Lung (tissue), 11 donors: ENCODE measurements at regions not wholly inside any gene's neighbourhood (a gene's known extent, or its start where the extent isn't known, plus 50 kb on each side); places are given as distances from the start of the nearest gene placed in this dataset.

ENCODE experiments used
- ATAC-seq: fragments of 200-7000 bp; cut with Tn5 transposase; one replicate; pipeline ENCODE4 v1.9.1; 2020; ENCODE audit warnings: moderate number of reproducible peaks; ENCODE audit not compliant: insufficient read depth, low FRiP score
- DNase-seq, 3 donors: peaks; one replicate each; pipeline ENCODE4 v3.0.0-alpha.2; 2013 to 2017
- H3K27ac ChIP-seq, 2 donors: one replicate each; pipeline ENCODE4 v1.5.1; 2013; ENCODE audit warnings: mild to moderate bottlenecking in 2 of 2, moderate library complexity in 2 of 2, control low read depth in 1 of 2, inconsistent platforms in 1 of 2, low read depth in 1 of 2, low read length in 1 of 2
- H3K27me3 ChIP-seq, 3 donors: one replicate each; pipeline ENCODE4 v1.5.1; 2013; ENCODE audit warnings: low read length in 2 of 3; ENCODE audit not compliant: control insufficient read depth in 3 of 3, insufficient read depth in 3 of 3
- H3K36me3 ChIP-seq, 4 donors: one replicate each; pipeline ENCODE4 v1.5.1; 2013; ENCODE audit warnings: low read length in 4 of 4, mild to moderate bottlenecking in 1 of 4, moderate library complexity in 1 of 4; ENCODE audit not compliant: control insufficient read depth in 4 of 4, insufficient read depth in 4 of 4
- H3K4me1 ChIP-seq, 5 donors: one replicate each; pipeline ENCODE4 v1.5.1; 2013; ENCODE audit warnings: low read length in 5 of 5, mild to moderate bottlenecking in 2 of 5, moderate library complexity in 1 of 5; ENCODE audit not compliant: control insufficient read depth in 5 of 5, insufficient read depth in 5 of 5
- H3K4me3 ChIP-seq: one replicate; pipeline ENCODE4 v1.5.1; 2013; ENCODE audit warnings: mild to moderate bottlenecking, control low read depth, moderate library complexity
- H3K9ac ChIP-seq, 2 donors: one replicate each; pipeline ENCODE4 v1.5.1; 2013; ENCODE audit warnings: low read length in 2 of 2, control low read depth in 1 of 2; ENCODE audit not compliant: insufficient read depth in 1 of 2
- H3K9me3 ChIP-seq, 4 donors: one replicate each; pipeline ENCODE4 v1.5.1; 2013; ENCODE audit warnings: low read length in 3 of 4, mild to moderate bottlenecking in 1 of 4, moderate library complexity in 1 of 4; ENCODE audit not compliant: control insufficient read depth in 4 of 4, insufficient read depth in 3 of 4
- CTCF ChIP-seq: IDR thresholded peaks from 2 replicates; pipeline ENCODE4 v1.5.1; 2012; ENCODE audit warnings: mild to moderate bottlenecking; ENCODE audit errors: control extremely low read depth, extremely low read depth
- WGBS, 2 donors: extraction: QIAGEN DNeasy Blood & Tissue Kit; methylation state at CpG; one replicate each; pipeline ENCODE4 v1.1.7; 2013; 5-methylcytosine and 5-hydroxymethylcytosine counted together
- donor health status: control.
- donor health status: control.
- donor health status: Bipolar disorder and iron deficiency.
- donor health status: healthy.
- donor health status: DM: yes; HTN: yes; CAD: no.

GRCh38 chr4:32112891-32113290, 1392.7 kb downstream of the PCDH7 start:
- no peak for ATAC-seq
- no peaks in the 10 kb centered on the region for H3K4me1 ChIP-seq
- DNase-seq, result no peak
- no peaks in the 10 kb centered on the region for H3K9me3 ChIP-seq
- H3K36me3 ChIP-seq, result no peaks in the 10 kb centered on the region
- H3K4me3 ChIP-seq, result no peak overlapping the region
- no peaks in the 10 kb centered on the region for H3K27me3 ChIP-seq
- no peak overlapping the region for H3K27ac ChIP-seq
- no peak overlapping the region for H3K9ac ChIP-seq
- no peak for TF ChIP-seq CTCF

GRCh38 chr4:32117693-32118092, 1397.5 kb downstream of the PCDH7 start:
- TF ChIP-seq CTCF, result no peak
- 80 to 84% methylated on average over 3 of the region's 3 CpGs for WGBS, 2 donors
- no peak for ATAC-seq
- no peak overlapping the region for H3K4me3 ChIP-seq
- H3K9me3 ChIP-seq, result no peaks in the 10 kb centered on the region
- H3K27me3 ChIP-seq, result no peaks in the 10 kb centered on the region
- H3K27ac ChIP-seq, result no peak overlapping the region
- no peaks in the 10 kb centered on the region for H3K4me1 ChIP-seq
- no peaks in the 10 kb centered on the region for H3K36me3 ChIP-seq
- no peak overlapping the region for H3K9ac ChIP-seq
- peak in 1 of 3 donors; percentile 8 for DNase-seq

GRCh38 chr4:32119907-32120306, 1399.7 kb downstream of the PCDH7 start:
- DNase-seq (no peak), ATAC-seq (no peak)
- H3K36me3 ChIP-seq, result no peaks in the 10 kb centered on the region
- WGBS, 2 donors, result 94 to 96% methylated on average over 1 of the region's 1 CpG
- H3K4me1 ChIP-seq, result no peaks in the 10 kb centered on the region
- H3K9ac ChIP-seq, result no peak overlapping the region
- no peak for TF ChIP-seq CTCF
- H3K4me3 ChIP-seq, result no peak overlapping the region
- H3K9me3 ChIP-seq, result no peaks in the 10 kb centered on the region
- H3K27me3 ChIP-seq, result no peaks in the 10 kb centered on the region
- no peak overlapping the region for H3K27ac ChIP-seq

DNA sequence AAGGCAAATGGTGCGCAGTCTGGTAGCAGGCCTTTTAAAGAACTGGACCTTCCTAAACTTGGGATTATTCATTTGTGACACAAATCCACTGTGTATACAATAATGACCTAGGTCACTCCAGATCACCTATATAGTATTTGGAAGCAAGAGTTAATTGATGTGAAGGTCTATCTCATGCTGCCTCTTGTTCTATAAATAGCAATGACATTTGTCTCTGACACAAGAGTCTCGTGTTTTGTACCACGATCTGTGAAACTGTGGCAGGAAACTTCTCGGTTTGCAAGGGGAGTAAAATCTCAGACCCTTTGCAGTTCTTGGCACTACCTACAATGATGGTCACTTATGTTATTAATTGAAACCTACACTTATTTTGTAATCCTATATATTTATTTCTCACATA, 1408.4 kb downstream of the PCDH7 start:
- no peak for TF ChIP-seq CTCF
- H3K4me3 ChIP-seq, result no peak overlapping the region
- H3K36me3 ChIP-seq, result no peaks in the 10 kb centered on the region
- no peak overlapping the region for H3K27ac ChIP-seq
- no peak overlapping the region for H3K9ac ChIP-seq
- WGBS, 2 donors, result 73 to 81% methylated on average over 4 of the region's 4 CpGs
- no peaks in the 10 kb centered on the region for H3K27me3 ChIP-seq
- DNase-seq (no peak), ATAC-seq (no peak)
- peaks cover 0 to 3% (median 1%) of the 10 kb centered on the region in 4 donors for H3K9me3 ChIP-seq
- H3K4me1 ChIP-seq, result no peaks in the 10 kb centered on the region
